GM12892 (cell line): ENCODE measurements at regions not wholly inside any gene's neighbourhood (a gene's known extent, or its start where the extent isn't known, plus 50 kb on each side); places are given as distances from the start of the nearest gene placed in this dataset.

ENCODE experiments used
- POLR2A ChIP-seq: IDR thresholded peaks from 2 replicates; pipeline ENCODE4 v1.6.1; 2011; ENCODE audit warnings: low read depth, low read length, control low read depth
- TAF1 ChIP-seq: IDR thresholded peaks from 2 replicates; pipeline ENCODE4 v1.6.1; 2011; ENCODE audit warnings: low read depth, mild to moderate bottlenecking, control low read depth, low read length, borderline replicate concordance

DNA sequence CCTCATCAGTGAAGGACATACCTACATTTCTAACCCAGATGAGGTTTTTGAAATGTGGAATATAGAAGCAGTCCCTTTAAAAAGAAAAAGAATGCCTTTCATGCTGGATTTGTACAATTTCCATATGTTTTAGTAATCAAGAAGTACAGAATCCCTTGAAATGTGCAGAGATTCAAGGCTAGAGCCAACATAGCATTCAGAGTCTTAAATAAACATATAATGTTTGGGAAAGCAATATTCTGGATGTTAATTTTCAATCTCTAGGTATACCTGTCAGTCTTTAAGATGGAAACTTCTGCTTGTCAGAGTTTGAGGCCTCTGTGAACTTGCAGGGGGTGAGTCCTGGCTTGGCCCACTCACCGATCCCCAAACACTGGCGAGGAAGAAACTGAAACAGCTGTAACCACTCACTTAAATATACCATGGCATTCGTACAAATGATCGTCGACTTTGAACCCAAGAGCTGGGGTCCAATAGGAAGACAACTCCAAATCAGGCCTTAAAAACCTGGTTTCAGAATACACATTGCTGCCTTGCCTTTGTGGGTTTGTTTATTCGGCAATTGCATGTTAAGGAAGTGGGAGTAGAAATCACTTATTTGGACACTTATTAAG lies 132.8 kb upstream of the NCK2 start:
- TF ChIP-seq TAF1 = no peak
- no peak for TF ChIP-seq POLR2A
